ENCODE measurements at regions not wholly inside any gene's neighbourhood (a gene's known extent, or its start where the extent isn't known, plus 50 kb on each side); places are given as distances from the start of the nearest gene placed in this dataset.

DNA sequence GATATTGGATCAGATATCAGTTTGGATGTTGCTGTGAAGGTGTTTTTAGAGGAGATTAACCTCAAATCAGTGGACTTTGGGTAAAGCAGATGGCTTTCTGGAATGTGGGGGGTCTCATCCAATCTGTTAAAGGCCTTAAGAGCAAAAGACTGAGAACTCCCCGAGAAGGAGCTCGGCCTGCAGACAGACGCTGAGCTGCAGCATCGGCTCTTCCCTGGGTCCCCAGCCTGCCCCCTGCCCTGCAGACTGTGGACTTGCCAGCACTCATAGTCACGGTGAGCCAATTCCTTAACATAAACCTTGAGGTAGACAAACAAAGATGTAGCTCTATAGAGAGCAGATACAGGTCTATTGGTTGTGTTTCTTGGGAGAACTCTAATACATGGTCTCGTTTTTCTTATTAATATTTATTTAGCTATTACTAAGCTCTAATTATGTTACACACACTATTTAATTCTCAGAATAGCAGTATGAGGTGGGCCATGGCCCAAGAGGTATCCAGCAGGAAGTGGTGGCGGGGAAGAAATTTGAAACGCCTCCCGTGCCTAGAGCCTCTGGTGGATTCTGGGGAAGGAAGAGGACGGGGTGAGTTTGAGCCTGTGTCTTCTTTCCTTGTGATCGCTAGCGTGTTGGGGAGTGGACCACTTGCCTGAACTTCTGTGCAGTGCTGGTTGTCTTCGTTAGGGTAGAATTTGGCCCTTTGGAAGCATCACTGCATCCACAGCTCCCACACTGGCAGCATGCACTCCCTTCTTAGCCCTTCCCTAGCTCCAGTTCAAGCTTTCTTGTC lies 305.3 kb downstream of the TEX29 start:
- H3K4me3 ChIP-seq, result no peak overlapping the region
- H3K27ac ChIP-seq, result no peak overlapping the region
- DNase-seq (no peak), ATAC-seq (no peak)
- H3K27me3 ChIP-seq, result no peaks in the 10 kb centered on the region
- no peaks in the 10 kb centered on the region for H3K4me1 ChIP-seq
- intact Hi-C loops (cut with DNase I), result no loop called here
- no peaks in the 10 kb centered on the region for H3K9me3 ChIP-seq
- TF ChIP-seq, protein P1, sequence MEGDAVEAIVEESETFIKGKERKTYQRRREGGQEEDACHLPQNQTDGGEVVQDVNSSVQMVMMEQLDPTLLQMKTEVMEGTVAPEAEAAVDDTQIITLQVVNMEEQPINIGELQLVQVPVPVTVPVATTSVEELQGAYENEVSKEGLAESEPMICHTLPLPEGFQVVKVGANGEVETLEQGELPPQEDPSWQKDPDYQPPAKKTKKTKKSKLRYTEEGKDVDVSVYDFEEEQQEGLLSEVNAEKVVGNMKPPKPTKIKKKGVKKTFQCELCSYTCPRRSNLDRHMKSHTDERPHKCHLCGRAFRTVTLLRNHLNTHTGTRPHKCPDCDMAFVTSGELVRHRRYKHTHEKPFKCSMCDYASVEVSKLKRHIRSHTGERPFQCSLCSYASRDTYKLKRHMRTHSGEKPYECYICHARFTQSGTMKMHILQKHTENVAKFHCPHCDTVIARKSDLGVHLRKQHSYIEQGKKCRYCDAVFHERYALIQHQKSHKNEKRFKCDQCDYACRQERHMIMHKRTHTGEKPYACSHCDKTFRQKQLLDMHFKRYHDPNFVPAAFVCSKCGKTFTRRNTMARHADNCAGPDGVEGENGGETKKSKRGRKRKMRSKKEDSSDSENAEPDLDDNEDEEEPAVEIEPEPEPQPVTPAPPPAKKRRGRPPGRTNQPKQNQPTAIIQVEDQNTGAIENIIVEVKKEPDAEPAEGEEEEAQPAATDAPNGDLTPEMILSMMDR (IDR thresholded peaks at IDR 0.05), result no peak
- H3K36me3 ChIP-seq, result no peaks in the 10 kb centered on the region

DNA sequence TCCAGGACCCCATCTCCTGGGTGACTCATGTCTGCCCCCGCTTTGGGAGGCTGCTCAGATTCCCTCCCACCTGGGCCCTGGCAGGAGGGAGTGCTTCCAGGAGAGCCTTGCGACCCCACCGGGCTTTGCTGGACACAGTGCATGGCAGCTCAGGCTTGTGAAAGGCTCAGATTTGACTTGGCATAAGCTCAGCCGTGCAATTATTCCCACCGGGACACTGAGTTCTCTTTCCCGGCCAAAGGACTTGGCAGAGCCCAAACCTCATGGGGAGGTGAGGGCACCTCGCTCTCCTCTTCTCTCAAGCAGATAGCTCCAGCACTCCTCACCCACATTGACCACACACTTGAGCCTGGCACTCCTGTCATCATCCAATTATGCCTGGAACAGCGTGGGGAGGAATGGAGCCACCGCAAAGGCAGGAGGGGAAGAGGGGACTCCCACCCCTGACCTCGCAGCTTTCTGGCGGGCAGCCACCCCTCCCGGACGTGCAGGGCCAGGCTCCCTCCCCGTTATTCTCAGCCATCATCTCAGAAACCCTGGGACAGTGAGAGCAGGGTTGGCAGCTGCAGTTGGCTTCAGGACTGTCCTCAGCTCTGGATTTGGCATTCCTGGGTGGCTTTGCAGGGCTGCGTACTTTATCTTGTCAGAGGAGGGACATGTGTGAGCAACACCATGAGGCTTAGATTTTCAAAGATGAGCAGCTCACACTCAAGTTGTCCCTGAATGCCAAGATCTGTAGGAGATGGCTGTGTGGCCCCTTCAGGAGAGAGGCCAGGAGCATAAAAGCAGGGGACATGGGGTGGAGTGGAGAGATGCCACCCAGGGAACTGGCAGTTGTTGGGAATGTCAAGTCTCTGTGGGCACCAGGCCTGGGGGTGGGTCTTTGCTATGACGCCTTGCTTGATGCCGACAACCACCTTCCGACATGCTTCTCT lies 306.2 kb downstream of the TEX29 start:
- no peaks in the 10 kb centered on the region for H3K27me3 ChIP-seq
- H3K36me3 ChIP-seq, result no peaks in the 10 kb centered on the region
- H3K27ac ChIP-seq, result no peak overlapping the region
- intact Hi-C loops (cut with DNase I), result no loop called here
- DNase-seq (no peak), ATAC-seq (no peak)
- no peak overlapping the region for H3K4me3 ChIP-seq
- no peaks in the 10 kb centered on the region for H3K9me3 ChIP-seq
- TF ChIP-seq, protein P1 (IDR thresholded peaks at IDR 0.05), result no peak
- no peaks in the 10 kb centered on the region for H3K4me1 ChIP-seq

DNA sequence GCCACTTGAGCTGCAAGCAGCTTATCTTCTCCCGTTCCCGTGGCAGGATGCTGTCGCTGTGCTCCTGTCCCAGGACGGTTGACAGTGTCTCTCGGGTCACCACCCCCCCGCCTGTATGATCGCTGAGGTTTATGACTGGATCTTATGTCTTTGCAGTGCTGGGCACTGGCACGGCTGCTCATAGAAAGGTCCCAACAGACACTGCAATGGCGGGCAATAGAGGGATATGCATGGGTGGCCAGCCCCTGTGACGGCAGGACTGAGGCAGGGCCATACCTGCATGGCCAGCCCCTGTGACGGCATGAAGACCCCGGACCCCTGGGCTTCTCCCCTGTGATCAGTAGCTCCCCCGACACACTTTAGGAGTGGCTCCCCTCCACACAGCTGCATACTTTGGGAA lies 307.2 kb downstream of the TEX29 start:
- Histone ChIP-seq H3K36me3 (no peaks in the 10 kb centered on the region), H3K4me3 (no peak overlapping the region), H3K9me3 (no peaks in the 10 kb centered on the region), H3K4me1 (no peaks in the 10 kb centered on the region), H3K27me3 (no peaks in the 10 kb centered on the region), H3K27ac (no peak overlapping the region)
- ATAC-seq, result no peak
- no peak for DNase-seq
- TF ChIP-seq, protein P1 (IDR thresholded peaks at IDR 0.05), result no peak
- intact Hi-C loops (cut with DNase I), result no loop called here

DNA sequence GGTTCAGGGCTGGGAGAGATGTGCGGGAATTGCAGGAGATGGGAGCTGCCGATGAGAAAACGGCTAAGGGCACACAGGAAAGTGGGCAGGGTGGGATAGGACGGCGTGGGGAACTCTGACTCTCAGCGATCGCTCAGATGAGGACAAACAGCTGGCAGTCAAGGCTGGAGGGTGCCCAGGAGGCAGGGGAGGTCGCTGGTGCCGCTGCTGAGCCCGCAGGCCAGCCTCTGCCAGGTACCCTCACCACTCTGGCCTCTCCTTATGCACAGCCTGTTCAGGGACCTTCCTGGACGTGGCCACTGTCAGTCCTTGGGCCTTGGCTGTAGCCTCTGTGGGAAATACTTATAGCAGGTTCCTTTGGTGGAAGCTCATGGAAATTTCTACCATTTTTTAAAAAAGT lies 308.6 kb downstream of the TEX29 start:
- no peaks in the 10 kb centered on the region for H3K9me3 ChIP-seq
- H3K4me3 ChIP-seq, result no peak overlapping the region
- no peaks in the 10 kb centered on the region for H3K4me1 ChIP-seq
- H3K27me3 ChIP-seq, result no peaks in the 10 kb centered on the region
- DNase-seq (no peak), ATAC-seq (no peak)
- H3K36me3 ChIP-seq, result no peaks in the 10 kb centered on the region
- H3K27ac ChIP-seq, result no peak overlapping the region
- intact Hi-C loops (cut with DNase I), result no loop called here
- TF ChIP-seq, protein P1 (IDR thresholded peaks at IDR 0.05), result no peak

DNA sequence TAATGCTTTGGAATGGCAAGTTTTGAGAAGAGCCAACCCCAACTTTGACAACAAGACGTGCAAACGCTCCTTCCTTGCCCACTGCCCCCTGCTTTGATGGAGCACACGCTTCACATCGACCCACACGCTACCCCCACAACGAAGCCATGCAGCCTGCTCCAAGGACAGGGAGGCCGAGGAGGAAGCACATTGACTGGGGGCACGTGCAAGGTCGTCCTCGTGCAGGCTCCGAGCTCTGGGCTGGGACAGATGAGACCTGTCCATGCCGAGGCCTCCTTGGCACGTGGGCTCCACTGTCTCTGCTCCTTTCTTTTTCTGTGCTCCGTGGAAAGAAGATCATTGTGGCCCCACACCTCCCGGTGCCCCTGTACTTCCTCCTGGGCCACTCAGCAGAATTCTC lies 309.0 kb downstream of the TEX29 start:
- Histone ChIP-seq H3K4me3 (no peak overlapping the region), H3K27me3 (no peaks in the 10 kb centered on the region), H3K9me3 (no peaks in the 10 kb centered on the region), H3K36me3 (no peaks in the 10 kb centered on the region), H3K27ac (no peak overlapping the region), H3K4me1 (no peaks in the 10 kb centered on the region)
- no peak for DNase-seq
- no peak for ATAC-seq
- intact Hi-C loops (cut with DNase I), result no loop called here
- TF ChIP-seq, protein P1 (IDR thresholded peaks at IDR 0.05), result no peak

All from upper lobe of right lung (tissue), 1 donor.